IPS-15b (cell line): ENCODE measurements at regions not wholly inside any gene's neighbourhood (a gene's known extent, or its start where the extent isn't known, plus 50 kb on each side); places are given as distances from the start of the nearest gene placed in this dataset.

Experiments used
- H3K27me3 ChIP-seq: one replicate; pipeline ENCODE4 v1.6.1; 2013; ENCODE audit warnings: low read length; ENCODE audit not compliant: control insufficient read depth, insufficient read depth
- H3K36me3 ChIP-seq: one replicate; pipeline ENCODE4 v1.6.1; 2013; ENCODE audit warnings: low read length; ENCODE audit not compliant: control insufficient read depth, insufficient read depth
- H3K4me1 ChIP-seq: one replicate; pipeline ENCODE4 v1.6.1; 2013; ENCODE audit warnings: mild to moderate bottlenecking, low read length; ENCODE audit not compliant: control insufficient read depth, insufficient read depth
- H3K4me3 ChIP-seq: one replicate; pipeline ENCODE4 v1.5.1; 2013; ENCODE audit warnings: low read depth, low read length
- H3K9ac ChIP-seq: one replicate; pipeline ENCODE4 v1.6.1; 2013; ENCODE audit warnings: low read depth, mild to moderate bottlenecking, low read length
- H3K9me3 ChIP-seq: one replicate; pipeline ENCODE4 v1.6.1; 2013; ENCODE audit warnings: mild to moderate bottlenecking, low read length; ENCODE audit not compliant: control insufficient read depth, insufficient read depth

DNA sequence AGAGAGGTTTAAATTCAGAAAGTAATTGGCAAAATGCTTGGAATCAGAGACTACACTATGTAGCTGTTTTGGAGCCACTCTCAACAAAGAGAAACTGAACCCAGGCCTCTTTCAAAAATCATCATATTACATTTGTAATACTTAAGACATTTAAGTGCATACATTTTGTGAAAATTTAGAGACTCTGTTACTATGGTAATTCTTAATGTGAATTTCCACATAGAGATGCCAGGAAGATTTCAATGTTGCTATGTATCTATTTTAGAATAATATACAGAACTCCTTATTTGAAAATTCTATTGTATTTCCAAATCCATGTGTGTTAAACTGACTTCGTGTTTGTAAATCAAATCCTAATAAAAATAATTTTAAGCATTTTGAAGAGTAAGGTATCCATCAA, 1260.9 kb upstream of the C9orf72 start:
- H3K9me3 ChIP-seq: no peaks in the 10 kb centered on the region
- no peaks in the 10 kb centered on the region for H3K4me1 ChIP-seq
- H3K9ac ChIP-seq: no peak overlapping the region
- no peaks in the 10 kb centered on the region for H3K36me3 ChIP-seq
- no peaks in the 10 kb centered on the region for H3K27me3 ChIP-seq
- no peak overlapping the region for H3K4me3 ChIP-seq

DNA sequence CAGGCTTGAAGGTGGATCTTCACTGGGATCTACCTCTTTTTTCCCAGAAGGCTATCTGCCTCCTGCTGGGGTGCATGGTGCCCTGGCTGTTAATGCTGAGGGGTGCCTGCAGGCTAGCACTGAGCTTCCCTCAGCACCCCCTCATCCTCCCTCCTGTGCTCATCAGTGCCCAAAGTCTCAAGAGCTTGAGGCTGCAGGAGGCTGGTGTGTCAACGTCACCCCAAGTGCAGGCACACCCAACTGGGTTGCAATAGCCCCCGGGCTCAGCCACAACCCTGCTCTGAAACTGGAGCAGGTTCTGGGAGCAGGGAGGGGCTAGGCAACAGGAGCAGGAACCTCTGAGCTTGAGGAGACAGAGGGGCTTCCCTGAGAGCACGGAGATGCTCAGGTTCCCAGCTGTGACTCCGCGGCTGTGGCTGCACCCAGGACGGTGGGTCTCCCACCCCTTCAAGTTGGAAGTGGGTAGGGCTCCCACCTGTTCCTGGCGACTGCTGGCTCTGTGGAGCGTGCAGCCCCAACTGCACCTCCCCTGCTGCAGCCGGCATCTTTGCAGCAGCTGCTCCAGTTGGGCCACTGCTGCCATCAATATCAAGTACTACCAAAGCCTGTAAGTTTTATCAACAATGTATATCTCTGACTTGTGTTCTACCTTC, 1266.6 kb upstream of the C9orf72 start:
- H3K36me3 ChIP-seq: no peaks in the 10 kb centered on the region
- H3K9ac ChIP-seq: no peak overlapping the region
- H3K4me3 ChIP-seq: no peak overlapping the region
- H3K4me1 ChIP-seq: no peaks in the 10 kb centered on the region
- H3K27me3 ChIP-seq: no peaks in the 10 kb centered on the region
- H3K9me3 ChIP-seq: no peaks in the 10 kb centered on the region

GRCh38 chr9:28841775-28842174, 1268.5 kb upstream of the C9orf72 start:
- H3K27me3 ChIP-seq: no peaks in the 10 kb centered on the region
- H3K9me3 ChIP-seq: no peaks in the 10 kb centered on the region
- no peak overlapping the region for H3K4me3 ChIP-seq
- no peak overlapping the region for H3K9ac ChIP-seq
- H3K36me3 ChIP-seq: no peaks in the 10 kb centered on the region
- H3K4me1 ChIP-seq: no peaks in the 10 kb centered on the region

- Histone ChIP-seq H3K9me3 (no peaks in the 10 kb centered on the region), H3K27me3 (no peaks in the 10 kb centered on the region), H3K36me3 (no peaks in the 10 kb centered on the region), H3K4me3 (no peak overlapping the region), H3K9ac (no peak overlapping the region), H3K4me1 (no peaks in the 10 kb centered on the region)
Observed at GRCh38 chr9:28847331-28847730, 1274.0 kb upstream of the C9orf72 start.

GRCh38 chr9:28848671-28849070, 1275.4 kb upstream of the C9orf72 start:
- Histone ChIP-seq H3K36me3 (no peaks in the 10 kb centered on the region), H3K4me3 (no peak overlapping the region), H3K27me3 (no peaks in the 10 kb centered on the region), H3K4me1 (no peaks in the 10 kb centered on the region), H3K9me3 (no peaks in the 10 kb centered on the region), H3K9ac (no peak overlapping the region)

- Histone ChIP-seq H3K36me3 (no peaks in the 10 kb centered on the region), H3K9me3 (no peaks in the 10 kb centered on the region), H3K9ac (no peak overlapping the region), H3K4me1 (no peaks in the 10 kb centered on the region), H3K27me3 (no peaks in the 10 kb centered on the region), H3K4me3 (no peak overlapping the region)
Observed at GRCh38 chr9:28853477-28853876, 1280.2 kb upstream of the C9orf72 start.

DNA sequence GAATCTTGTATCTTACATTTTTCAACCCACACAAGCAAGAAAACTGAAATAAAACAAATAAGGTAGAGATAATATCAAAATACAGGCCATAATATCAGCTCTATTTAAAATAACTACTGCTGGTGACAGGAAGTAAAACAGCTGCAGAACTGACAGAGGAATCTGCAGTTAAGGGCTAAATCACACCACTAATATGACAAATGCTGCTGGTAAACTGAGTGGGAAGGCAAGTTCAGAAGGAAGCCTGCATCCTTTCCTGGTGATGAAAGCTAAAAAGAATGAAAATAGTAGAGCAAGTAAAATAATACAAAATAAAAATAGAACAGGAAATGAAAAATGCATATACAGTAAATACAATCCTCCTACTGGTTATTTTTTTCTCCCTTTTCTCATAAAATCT, 1293.7 kb upstream of the C9orf72 start:
- Histone ChIP-seq H3K9ac (no peak overlapping the region), H3K4me3 (no peak overlapping the region), H3K9me3 (no peaks in the 10 kb centered on the region), H3K27me3 (no peaks in the 10 kb centered on the region), H3K4me1 (no peaks in the 10 kb centered on the region), H3K36me3 (no peaks in the 10 kb centered on the region)

- no peaks in the 10 kb centered on the region for H3K9me3 ChIP-seq
- no peak overlapping the region for H3K9ac ChIP-seq
- H3K27me3 ChIP-seq: no peaks in the 10 kb centered on the region
- H3K36me3 ChIP-seq: no peaks in the 10 kb centered on the region
- H3K4me3 ChIP-seq: no peak overlapping the region
- no peaks in the 10 kb centered on the region for H3K4me1 ChIP-seq
Observed at GRCh38 chr9:28868228-28868990, 1295.1 kb upstream of the C9orf72 start.

DNA sequence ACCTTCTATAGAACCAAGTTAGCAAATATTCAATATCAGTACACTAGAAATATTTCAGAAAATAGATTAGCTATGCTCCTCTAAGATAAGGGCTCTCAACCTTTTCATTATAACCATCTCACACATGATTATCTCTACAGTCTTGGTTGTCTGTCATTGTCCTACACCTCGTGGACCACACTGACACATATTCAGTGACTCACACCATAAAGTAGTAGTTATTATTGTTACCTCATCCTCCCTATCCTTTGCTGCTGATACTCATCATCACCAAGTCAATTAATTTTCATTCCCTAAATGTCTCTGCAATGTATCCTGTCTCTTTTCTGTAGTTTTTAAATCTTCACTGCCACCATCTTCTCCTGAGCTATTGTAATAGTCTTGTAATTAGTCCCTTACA, 1309.2 kb upstream of the C9orf72 start:
- Histone ChIP-seq H3K4me3 (no peak overlapping the region), H3K4me1 (no peaks in the 10 kb centered on the region), H3K36me3 (no peaks in the 10 kb centered on the region), H3K27me3 (no peaks in the 10 kb centered on the region), H3K9ac (no peak overlapping the region), H3K9me3 (no peaks in the 10 kb centered on the region)

DNA sequence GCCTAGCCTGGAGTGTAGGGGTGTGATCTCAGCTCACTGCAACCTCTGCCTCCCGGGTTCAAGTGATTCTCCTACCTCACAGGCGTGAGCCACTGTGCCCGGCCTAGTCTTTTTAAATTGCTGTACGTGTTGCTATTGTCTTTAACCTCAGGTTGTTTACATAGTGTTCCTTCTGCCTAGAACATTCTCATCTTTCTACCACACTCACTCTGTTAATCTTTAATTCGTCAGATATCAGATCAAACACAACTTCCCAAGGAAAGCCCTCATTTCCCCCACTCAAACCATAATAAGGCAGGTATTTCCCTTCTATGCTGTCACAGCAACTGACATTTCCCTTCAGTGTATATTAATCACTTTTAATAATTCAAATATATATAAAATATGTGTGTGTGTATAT, 1310.0 kb upstream of the C9orf72 start:
- Histone ChIP-seq H3K9me3 (no peaks in the 10 kb centered on the region), H3K4me3 (no peak overlapping the region), H3K9ac (no peak overlapping the region), H3K4me1 (no peaks in the 10 kb centered on the region), H3K27me3 (no peaks in the 10 kb centered on the region), H3K36me3 (no peaks in the 10 kb centered on the region)

DNA sequence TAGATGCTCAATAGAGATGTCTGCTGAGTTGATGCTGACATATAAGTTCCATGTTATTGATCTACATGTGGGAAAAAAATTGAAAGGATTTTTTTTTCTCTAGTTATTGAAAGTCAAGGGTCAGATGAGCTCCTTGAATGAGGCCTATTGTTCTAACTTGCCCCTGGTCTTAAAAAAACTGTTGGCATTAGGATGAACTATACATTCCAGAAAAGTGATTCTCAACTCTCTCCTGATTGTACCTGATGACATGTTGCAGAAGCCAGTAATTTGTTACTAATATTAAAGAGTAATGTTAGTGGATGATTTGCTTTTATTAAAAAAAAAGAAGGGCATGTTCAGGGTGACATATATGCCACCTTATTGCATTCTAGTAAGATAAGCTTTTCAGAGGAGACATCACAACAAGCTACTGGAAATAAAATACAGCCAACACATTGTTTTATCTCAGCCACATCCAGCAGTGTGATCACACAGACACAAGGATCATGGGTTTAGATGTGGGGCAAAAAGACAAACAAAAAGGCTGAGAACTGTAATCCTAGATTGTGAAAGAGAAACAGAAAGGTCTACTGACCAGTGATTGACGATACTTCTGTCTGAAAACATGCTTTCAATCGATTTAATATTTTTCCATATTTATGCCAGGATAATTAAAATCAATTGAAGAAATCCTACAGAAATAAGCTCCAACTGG, 1314.1 kb upstream of the C9orf72 start:
- Histone ChIP-seq H3K27me3 (no peaks in the 10 kb centered on the region), H3K4me3 (no peak overlapping the region), H3K36me3 (no peaks in the 10 kb centered on the region), H3K9ac (no peak overlapping the region), H3K9me3 (no peaks in the 10 kb centered on the region), H3K4me1 (no peaks in the 10 kb centered on the region)

DNA sequence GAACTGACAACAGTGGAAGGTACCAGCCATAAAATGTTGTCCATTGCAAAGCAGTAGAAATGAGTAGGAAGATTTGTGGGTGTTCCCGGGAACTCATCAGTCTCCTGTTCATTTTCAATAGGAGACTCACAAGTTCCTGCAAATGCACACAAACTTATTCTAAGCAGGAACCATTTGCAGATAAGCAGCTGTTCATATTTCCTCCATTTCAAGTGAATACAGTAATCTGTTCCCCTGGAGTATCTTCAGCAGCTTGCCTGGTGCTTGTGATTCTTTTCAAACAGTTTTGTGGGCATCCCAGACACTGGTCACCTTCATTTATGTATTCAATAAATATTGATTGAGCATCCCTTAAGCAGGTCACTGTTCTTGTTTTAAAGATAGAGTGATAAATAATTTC, 1315.5 kb upstream of the C9orf72 start:
- Histone ChIP-seq H3K4me1 (no peaks in the 10 kb centered on the region), H3K4me3 (no peak overlapping the region), H3K9me3 (no peaks in the 10 kb centered on the region), H3K9ac (no peak overlapping the region), H3K36me3 (no peaks in the 10 kb centered on the region), H3K27me3 (no peaks in the 10 kb centered on the region)
